ENCODE measurements at regions not wholly inside any gene's neighbourhood (a gene's known extent, or its start where the extent isn't known, plus 50 kb on each side); places are given as distances from the start of the nearest gene placed in this dataset.

DNA sequence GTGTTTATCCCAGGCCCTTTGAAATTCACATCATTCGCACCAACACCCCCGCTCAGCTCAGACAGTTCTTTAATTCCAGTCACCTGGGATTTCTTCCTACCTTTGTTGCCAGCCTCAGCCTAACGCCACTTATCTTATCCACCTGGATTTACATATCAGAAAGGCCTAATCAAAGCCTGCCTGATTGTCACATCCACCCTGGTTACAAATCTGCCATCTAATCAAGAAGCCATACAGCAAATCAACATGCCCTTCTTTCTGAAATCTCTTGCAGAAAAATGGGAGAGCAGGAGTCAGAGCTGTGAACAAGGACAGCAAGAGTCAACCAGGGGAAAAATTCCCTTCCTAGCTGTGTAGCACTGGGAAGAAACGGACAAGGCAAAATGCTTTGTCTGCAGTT lies 173.2 kb upstream of the DAB1 start:
- H3K27ac ChIP-seq (ENCODE audit: low read depth in 1 of 2, low read length in 2 of 2) = no peak overlapping the region
- TF ChIP-seq RAD21 (IDR thresholded peaks at IDR 0.05) (no peak), CTCF (IDR thresholded peaks at IDR 0.05; ENCODE audit: low read depth, low read length, missing input control) (no peak), ATF3 (IDR thresholded peaks at IDR 0.05) (no peak), HNF4G (IDR thresholded peaks at IDR 0.05) (no peak), GABPA (IDR thresholded peaks at IDR 0.05 in 1 of 2, conservative IDR thresholded peaks at IDR 0.05 in 1 of 2) (no peak), TAF1 (conservative IDR thresholded peaks at IDR 0.05) (no peak), EGR1 (IDR thresholded peaks at IDR 0.05; ENCODE audit: low read depth in 2 of 2) (no peak)
- TF ChIP-seq, protein P1, sequence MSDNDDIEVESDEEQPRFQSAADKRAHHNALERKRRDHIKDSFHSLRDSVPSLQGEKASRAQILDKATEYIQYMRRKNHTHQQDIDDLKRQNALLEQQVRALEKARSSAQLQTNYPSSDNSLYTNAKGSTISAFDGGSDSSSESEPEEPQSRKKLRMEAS (IDR thresholded peaks at IDR 0.05) = no peak
- TF ChIP-seq, protein P2, sequence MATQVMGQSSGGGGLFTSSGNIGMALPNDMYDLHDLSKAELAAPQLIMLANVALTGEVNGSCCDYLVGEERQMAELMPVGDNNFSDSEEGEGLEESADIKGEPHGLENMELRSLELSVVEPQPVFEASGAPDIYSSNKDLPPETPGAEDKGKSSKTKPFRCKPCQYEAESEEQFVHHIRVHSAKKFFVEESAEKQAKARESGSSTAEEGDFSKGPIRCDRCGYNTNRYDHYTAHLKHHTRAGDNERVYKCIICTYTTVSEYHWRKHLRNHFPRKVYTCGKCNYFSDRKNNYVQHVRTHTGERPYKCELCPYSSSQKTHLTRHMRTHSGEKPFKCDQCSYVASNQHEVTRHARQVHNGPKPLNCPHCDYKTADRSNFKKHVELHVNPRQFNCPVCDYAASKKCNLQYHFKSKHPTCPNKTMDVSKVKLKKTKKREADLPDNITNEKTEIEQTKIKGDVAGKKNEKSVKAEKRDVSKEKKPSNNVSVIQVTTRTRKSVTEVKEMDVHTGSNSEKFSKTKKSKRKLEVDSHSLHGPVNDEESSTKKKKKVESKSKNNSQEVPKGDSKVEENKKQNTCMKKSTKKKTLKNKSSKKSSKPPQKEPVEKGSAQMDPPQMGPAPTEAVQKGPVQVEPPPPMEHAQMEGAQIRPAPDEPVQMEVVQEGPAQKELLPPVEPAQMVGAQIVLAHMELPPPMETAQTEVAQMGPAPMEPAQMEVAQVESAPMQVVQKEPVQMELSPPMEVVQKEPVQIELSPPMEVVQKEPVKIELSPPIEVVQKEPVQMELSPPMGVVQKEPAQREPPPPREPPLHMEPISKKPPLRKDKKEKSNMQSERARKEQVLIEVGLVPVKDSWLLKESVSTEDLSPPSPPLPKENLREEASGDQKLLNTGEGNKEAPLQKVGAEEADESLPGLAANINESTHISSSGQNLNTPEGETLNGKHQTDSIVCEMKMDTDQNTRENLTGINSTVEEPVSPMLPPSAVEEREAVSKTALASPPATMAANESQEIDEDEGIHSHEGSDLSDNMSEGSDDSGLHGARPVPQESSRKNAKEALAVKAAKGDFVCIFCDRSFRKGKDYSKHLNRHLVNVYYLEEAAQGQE (IDR thresholded peaks at IDR 0.05) = no peak
- WGBS = 91% methylated on average over 4 of the region's 4 CpGs

DNA sequence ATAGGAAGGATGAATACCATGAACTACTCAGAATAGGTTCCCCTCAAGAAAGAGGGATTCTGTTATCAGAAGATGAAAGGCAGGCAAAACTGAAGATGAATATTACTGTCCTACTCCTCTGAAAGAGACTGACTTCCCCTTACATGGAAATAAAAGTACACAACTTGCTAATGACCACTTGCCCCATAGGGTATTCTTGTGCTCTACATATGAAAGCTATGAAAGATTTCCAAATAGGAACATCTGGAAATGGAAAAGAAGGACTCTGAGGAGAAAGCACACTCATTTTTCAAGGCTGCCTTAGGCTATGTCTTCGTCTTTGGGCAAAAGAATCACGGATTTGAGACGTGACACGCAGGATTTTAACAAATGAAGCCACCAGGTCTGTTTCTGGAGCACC lies 170.1 kb upstream of the DAB1 start:
- Histone ChIP-seq H3K9me3 (ENCODE audit: control insufficient read depth in 4 of 4, low read length in 3 of 4) (no peaks in the 10 kb centered on the region), H3K4me1 (ENCODE audit: control insufficient read depth in 4 of 4, insufficient read depth in 4 of 4, low read length in 3 of 4) (no peaks in the 10 kb centered on the region), H3K9ac (ENCODE audit: low read depth in 1 of 2, low read length in 2 of 2) (no peak overlapping the region), H3K36me3 (ENCODE audit: control insufficient read depth in 4 of 4, insufficient read depth in 3 of 4, low read depth in 1 of 4, low read length in 3 of 4) (no peaks in the 10 kb centered on the region), H3K4me3 (ENCODE audit: low read depth in 1 of 3, low read length in 3 of 3) (no peak overlapping the region), H3K27me3 (ENCODE audit: control insufficient read depth in 4 of 4, insufficient read depth in 4 of 4, low read length in 3 of 4) (no peaks in the 10 kb centered on the region), H3K27ac (ENCODE audit: low read depth in 1 of 2, low read length in 2 of 2) (no peak overlapping the region)
- whole genome bisulfite sequencing = 93% methylated on average over 4 of the region's 4 CpGs
- no peak for DNase-seq (ENCODE audit: low spot score)
- no peak for TF ChIP-seq FOXA1 (IDR thresholded peaks at IDR 0.05)
- TF ChIP-seq, protein P3, sequence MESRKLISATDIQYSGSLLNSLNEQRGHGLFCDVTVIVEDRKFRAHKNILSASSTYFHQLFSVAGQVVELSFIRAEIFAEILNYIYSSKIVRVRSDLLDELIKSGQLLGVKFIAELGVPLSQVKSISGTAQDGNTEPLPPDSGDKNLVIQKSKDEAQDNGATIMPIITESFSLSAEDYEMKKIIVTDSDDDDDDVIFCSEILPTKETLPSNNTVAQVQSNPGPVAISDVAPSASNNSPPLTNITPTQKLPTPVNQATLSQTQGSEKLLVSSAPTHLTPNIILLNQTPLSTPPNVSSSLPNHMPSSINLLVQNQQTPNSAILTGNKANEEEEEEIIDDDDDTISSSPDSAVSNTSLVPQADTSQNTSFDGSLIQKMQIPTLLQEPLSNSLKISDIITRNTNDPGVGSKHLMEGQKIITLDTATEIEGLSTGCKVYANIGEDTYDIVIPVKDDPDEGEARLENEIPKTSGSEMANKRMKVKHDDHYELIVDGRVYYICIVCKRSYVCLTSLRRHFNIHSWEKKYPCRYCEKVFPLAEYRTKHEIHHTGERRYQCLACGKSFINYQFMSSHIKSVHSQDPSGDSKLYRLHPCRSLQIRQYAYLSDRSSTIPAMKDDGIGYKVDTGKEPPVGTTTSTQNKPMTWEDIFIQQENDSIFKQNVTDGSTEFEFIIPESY (IDR thresholded peaks at IDR 0.05) = no peak
- no peak for TF ChIP-seq YY1 (IDR thresholded peaks at IDR 0.05)
- TF ChIP-seq GABPA (IDR thresholded peaks at IDR 0.05 in 1 of 2, conservative IDR thresholded peaks at IDR 0.05 in 1 of 2) = no peak
- no peak for TF ChIP-seq JUND (IDR thresholded peaks at IDR 0.05)
- TF ChIP-seq, protein P1 (IDR thresholded peaks at IDR 0.05) = no peak
- no peak for TF ChIP-seq HNF4A (conservative IDR thresholded peaks at IDR 0.05)
- TF ChIP-seq HNF4G (IDR thresholded peaks at IDR 0.05) = no peak
- no peak for TF ChIP-seq CTCF (IDR thresholded peaks at IDR 0.05; ENCODE audit: low read depth, low read length, missing input control)
- no peak for TF ChIP-seq SP1 (IDR thresholded peaks at IDR 0.05)
- TF ChIP-seq RAD21 (IDR thresholded peaks at IDR 0.05) = no peak
- no peak for TF ChIP-seq TAF1 (conservative IDR thresholded peaks at IDR 0.05)
- TF ChIP-seq RXRA (IDR thresholded peaks at IDR 0.05) = no peak
- TF ChIP-seq ATF3 (IDR thresholded peaks at IDR 0.05) = no peak
- TF ChIP-seq EGR1 (IDR thresholded peaks at IDR 0.05; ENCODE audit: low read depth in 2 of 2) = no peak
- no peak for TF ChIP-seq NR2F2 (IDR thresholded peaks at IDR 0.05)

More for the DNA sequence above, 173.2 kb upstream of the DAB1 start:
- Histone ChIP-seq H3K4me3 (ENCODE audit: low read depth in 1 of 3, low read length in 3 of 3) (no peak overlapping the region), H3K36me3 (ENCODE audit: control insufficient read depth in 4 of 4, insufficient read depth in 3 of 4, low read depth in 1 of 4, low read length in 3 of 4) (no peaks in the 10 kb centered on the region), H3K9me3 (ENCODE audit: control insufficient read depth in 4 of 4, low read length in 3 of 4) (no peaks in the 10 kb centered on the region), H3K9ac (ENCODE audit: low read depth in 1 of 2, low read length in 2 of 2) (no peak overlapping the region), H3K27me3 (ENCODE audit: control insufficient read depth in 4 of 4, insufficient read depth in 4 of 4, low read length in 3 of 4) (peaks cover 0 to under 1% (median 0%) of the 10 kb centered on the region in 4 donors), H3K4me1 (ENCODE audit: control insufficient read depth in 4 of 4, insufficient read depth in 4 of 4, low read length in 3 of 4) (no peaks in the 10 kb centered on the region)
- DNase-seq (ENCODE audit: low spot score) = no peak

Measured in liver (tissue), 8 donors.